ENCODE measurements at regions not wholly inside any gene's neighbourhood (a gene's known extent, or its start where the extent isn't known, plus 50 kb on each side); places are given as distances from the start of the nearest gene placed in this dataset.
"Not testable (repeated sequence)": the region's sequence is repeated elsewhere in the genome, so short reads cannot be mapped to it uniquely, and the experiment has no call there.

DNA sequence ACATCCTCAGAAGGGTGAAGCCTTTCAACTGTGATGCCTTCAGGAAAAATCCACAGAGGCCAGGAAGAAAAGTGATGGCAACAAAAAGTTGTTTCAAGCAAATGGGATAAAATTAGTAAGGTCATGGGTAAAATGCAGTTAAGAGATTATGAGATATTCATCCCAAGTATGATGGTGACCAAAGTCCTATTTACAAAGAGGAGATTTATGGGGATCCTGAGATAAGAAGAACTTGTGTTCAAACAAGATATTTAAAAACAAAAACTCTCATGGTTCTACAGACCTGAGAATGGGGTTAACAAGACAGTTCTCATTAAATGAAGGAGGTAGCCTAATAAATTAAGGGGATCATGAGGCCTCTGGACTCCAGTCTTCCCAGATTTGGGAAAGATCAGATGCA, 184.4 kb downstream of the FCRL5 start:
- DNase-seq: no peak

DNA sequence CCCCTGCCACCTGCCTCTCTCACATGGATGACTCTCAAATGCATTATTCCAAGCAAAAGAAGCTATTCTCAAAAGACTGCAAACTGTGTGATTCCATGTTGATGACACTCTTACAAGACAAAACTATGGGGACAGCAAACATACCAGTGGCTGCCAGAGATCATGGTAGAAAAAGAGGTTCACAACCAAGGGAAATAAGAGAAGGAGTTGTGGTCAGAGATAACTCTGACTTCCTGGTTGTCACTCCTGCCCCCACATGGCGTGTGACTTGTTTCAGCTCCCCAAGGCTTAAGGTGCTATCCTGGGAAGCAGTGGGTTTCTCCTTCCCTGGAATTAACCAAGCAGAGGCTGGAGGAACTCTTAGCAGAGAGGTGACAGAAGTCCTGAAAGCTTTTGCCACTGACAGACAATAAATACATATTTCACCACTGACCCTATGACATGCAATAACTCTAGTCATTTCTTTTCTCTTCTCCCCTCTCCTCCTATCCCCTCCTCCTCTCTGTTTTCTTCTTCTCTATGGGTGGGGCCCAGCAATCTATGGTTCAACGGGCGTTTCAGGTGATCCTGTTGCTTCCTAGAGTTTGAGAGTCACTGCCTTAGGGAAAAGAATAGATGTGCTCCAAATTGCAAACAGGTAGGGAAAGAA, 185.1 kb downstream of the FCRL5 start:
- DNase-seq: no peak

DNA sequence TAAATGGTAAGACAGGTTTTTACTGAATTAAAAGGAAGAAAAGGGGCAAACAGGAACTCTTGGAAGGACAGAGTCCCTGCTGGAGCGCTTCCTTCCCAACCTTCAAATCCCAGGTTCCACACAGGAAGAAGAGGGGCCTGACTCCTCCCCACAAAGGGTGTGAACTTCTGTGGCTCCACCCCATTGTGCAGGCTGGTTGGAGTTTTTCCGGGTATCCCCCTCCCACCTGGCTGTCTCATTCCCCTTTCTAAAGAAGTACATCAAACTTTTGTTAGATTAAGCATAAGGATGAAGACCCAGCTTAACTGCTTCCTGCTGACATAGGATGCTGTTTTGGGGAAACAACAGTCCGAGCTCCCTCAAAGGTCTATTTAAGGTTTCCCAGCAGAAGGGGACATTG, 187.7 kb downstream of the FCRL5 start:
- no peak for DNase-seq

DNA sequence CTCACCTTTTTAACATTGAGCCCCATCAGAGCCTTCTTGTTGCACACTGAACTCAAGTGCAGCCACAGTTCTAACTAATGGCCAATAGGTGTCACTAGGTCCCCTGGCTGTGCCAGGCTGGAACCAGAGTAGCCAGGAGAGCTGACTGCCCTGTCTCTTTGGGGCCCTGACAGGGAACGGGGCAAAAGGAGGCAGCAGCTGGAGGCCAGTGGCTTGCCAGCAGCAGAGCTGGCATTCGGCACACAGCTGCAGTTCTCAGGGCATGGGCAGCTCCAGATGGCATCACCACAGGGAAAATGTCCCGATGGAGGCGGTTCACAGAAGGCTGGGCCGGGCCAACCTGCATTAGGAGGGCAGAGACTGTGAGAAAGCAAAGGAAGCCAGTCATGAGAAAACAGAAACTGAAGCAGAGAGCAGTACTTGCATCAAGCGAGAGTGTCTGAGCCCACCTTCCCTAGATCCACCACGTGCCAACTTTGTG, 188.6 kb downstream of the FCRL5 start:
- peak in 1 of 5 experiments; percentile 11 for DNase-seq

DNA sequence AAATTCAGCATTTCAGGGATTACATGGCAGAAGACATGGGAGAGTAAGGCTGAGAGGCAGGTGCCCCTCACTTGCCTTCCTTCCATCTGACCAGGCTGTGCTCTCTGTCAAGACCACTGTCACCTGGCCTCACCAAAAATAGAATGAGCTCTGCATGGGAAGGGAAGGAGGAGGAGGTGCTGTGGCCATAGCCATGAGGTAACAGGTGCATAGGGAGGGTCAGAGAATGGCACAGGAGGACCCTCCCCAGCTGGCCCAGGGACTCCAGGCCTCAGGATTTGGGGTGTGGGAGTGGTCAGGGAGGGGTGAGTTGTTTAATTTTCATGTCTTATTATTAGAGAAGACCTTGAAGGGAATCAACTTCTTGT, 192.3 kb downstream of the FCRL5 start:
- no peak for DNase-seq

DNA sequence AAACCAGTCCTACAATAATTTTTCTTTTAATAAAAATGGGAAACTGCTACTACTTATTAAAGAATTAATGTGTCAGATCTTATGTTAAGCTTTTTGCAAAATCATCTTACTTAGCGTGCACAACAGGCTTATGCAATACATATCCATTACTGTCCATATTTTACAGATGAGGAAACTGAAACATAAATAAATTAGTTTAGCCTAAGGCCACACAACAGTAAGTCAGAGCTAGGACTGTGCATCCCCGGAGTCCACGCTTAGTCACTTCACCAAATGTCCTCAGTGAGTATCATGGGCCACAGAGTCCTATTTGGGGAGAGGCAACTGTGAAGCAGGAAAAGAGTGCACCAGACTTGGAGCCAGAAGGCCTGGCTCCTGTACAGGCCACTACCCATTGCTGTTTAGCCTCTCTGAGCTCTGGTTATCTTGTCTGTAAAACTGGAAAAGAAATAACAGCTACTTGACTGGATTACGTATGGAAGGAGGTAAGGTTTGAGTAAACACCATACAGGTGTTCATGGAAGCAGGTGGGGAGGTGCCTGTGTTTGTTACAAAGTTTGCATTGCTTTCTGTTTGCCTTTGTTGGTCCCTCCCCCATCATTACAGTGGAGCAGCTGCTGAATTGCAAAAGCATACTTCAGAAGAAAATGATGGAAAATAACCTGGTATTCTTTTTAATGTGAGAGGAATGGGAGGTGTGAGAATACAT, 192.8 kb downstream of the FCRL5 start:
- DNase-seq: no peak

DNA sequence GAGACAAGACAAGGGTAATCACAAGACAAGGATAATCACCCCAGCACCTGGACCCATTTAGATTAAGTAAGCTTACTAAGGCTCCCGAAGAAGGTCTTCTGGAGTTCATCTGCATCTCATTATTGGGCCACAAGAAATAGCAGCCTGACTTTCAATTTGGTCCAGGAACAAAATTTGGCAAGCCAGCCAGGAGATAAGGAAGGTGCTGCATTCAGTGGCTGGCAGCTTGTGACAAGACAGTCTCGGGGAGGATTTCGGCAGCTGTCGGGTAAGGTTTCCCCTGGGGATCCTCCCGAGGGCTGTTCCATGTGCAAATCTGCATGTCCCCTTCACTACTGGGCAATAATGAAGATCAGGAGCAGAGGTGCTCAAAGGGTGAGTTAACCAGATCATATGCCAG, 195.2 kb downstream of the FCRL5 start:
- no peak for DNase-seq

DNA sequence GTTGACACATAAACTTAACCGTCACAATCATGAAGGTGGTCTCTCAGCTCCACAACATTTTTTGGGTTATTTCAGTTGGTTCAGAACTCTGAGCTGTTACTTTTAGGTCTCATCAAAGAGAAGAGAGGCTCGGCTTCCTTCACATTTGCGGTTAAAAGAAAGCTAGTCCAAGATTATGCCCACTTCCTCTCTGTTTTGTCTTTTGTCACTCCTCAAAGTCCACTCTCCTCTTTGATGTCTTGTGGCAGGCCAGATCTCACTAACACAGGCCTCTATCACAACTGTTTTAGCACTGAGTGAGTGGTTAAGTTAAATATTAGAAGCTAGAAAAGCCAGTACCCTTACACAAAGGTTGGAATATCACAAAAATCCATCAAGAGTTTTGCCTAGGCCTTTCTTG, 195.7 kb downstream of the FCRL5 start:
- no peak for DNase-seq

DNA sequence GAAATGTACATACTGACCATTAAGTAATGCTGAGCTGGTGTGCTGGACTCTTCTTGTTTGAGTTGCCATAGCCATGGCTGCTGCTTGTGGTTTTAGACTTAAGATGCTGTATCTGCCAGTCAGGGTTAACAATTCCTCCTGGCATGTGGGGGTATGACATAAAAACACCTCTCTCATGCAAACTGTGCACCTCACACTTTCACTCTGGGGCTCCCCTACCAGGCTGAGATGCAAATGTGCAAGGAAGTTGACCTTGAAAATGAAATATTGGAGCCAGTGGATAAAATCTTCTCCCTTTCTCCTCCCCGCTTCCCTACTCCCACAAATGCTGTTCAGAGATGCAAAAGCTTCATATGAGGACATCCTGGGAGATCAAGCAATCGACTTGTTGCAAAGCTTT, 198.8 kb downstream of the FCRL5 start:
- DNase-seq: no peak

DNA sequence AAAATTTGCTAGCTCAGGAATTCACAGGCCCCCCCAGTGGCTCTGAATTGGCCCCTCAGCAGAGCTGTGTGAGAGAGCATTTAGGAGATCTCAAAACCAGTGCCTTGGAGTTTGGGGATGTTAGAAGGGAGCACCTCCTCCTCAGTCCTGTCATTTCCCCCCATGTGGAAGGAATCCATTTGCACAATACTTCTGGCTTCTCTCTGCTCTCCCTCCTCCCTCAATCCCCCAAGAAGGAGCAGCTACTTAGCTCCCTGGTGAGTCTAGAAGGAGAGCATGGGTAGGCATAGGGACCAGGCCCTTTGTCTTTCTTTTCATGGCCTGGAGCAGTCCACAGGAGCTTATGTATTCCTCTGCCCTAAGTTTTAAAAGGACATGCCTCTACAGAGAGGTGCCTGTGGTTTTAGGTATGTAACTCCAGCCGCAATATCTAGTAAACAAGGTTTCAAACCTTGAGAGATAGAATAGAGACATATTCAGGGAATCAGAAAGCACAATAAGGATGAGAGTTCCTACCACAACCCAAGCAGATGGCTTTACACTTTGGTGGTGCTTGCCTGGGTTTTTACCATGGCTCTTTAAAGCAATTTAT, 199.4 kb downstream of the FCRL5 start:
- no peak for DNase-seq

DNA sequence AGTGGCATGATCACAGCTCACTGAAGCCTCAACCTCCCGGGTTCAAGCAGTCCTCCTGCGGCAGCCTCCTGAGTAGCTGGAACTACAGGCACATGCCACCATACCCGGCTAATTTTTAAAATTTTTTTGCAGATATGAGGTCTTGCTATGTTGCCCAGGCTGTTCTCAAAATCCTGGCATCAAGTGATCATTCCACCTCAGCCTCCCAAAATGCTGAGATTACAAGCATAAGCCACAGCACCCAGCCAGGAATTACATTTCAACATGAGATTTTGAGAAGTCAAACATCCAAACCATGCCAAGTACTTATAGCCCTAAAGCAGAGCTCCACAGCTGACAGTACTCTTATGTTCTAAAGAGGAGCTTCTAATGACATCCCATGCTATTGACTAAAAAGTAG, 200.1 kb downstream of the FCRL5 start:
- DNase-seq: no peak

DNA sequence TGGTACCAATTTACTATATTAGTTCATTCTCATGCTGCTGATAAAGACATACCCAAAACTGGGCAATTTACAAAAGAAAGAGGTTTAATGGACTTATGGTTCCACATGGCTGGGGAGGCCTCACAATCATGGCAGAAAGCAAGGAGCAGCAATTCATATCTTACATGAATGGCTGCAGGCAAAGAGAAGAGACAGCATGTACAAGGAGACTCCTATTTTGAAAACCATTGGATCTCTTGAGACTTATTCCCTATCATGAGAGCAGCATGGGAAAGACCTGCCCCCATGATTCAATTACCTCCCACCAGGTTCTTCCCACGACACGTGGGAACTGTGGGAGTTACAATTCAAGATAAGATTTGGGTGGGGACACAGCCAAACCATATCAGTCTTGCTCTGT, 200.5 kb downstream of the FCRL5 start:
- not testable (repeated sequence) for DNase-seq

DNA sequence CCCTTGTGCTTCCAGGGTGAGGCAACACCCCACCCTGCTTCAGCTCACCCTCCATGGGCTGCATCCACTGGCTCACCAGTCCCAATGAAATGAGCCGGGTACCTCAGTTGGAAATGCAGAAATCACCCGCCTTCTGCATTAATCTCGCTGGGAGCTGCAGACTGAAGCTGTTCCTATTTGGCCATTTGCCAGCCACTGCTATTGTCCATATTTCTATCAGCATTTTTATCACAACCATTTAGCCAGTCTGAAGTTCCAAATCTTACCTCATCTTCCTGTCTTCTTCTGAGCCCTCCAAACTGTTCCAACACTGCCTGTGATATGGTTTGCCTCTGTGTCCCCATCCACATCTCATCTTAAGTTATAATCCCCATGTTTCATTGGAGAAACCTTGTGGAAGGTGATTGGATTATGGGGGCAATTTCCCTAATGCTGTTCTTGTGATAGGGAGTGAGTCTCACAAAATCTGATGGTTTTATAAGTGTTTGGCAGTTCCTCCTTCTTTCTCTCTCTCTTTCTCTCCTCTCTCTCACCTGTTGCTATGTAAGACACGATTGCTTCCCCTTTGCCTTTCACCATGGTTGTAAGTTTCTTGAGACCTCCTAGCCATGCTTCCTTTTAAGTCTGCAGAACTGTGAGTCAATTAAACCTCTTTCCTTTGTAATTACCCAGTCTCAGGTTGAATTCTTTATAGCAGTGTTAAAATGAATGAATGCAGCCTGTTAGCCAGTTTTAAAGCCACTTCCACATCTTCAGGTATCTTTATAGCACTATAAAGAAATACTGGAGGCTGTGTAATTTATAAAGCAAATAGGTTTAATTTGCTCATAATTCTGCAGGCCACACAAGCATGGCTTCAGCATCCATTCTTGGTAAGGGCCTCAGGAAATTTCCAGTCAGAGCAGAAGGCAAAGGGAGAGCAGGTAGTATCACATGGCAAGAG, 203.5 kb downstream of the FCRL5 start:
- no peak for DNase-seq

DNA sequence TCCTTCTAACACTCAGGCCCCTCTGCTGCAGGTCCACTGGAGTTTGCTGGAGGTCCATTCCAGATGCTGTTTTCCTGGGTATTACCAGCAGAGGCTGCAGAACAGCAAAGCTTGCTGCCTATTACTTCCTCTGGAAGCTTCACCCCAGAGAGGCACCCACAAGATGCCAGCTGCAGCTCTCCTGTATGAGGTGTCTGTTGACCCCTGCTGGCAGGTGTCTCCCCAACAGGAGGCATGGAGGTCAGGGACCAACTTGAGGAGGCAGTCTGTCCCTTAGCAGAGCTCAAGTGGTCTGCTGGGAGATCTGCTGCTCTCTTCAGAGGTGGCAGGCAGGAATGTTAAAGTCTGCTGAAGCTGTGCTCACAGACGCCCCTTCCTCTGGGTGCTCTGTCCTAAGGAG, 204.8 kb downstream of the FCRL5 start:
- DNase-seq: peak in 1 of 5 experiments; percentile 2

DNA sequence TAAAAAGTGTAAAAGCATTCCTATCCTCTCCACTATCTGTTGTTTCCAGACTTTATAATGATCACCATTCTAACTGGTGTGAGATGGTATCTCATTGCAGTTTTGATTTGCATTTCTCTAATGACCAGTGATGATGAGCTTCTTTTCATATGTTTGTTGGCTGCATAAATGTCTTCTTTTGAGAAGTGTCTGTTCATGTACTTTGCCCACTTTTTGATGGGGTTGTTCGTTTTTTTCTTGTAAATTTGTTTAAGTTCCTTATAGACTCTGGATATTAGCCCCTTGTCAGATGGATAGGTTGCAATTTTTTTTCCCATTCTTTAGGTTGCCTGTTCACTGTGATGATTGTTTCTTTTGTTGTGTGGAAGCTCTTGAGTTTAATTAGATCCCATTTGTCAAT, 199.6 kb upstream of the ETV3 start:
- DNase-seq: not testable (repeated sequence)

DNA sequence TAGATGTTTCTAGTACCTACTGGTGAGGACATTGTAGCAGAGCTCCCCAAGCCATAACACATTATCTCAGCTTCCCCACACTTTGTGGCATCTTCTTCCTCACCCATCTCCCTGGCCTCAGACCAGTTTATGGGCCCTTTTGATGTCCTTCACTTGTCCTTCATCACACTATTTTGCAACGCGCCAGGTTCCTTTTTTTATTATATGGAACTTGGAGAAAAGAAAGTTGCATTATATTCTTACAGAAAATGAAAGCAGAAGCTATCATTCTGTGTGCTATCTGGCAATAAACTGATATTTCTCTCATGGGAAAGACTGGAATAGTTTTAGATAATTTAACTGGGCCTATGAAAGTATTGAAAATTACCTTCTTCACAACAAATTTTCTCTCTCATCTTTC, 196.9 kb upstream of the ETV3 start:
- DNase-seq: no peak

DNA sequence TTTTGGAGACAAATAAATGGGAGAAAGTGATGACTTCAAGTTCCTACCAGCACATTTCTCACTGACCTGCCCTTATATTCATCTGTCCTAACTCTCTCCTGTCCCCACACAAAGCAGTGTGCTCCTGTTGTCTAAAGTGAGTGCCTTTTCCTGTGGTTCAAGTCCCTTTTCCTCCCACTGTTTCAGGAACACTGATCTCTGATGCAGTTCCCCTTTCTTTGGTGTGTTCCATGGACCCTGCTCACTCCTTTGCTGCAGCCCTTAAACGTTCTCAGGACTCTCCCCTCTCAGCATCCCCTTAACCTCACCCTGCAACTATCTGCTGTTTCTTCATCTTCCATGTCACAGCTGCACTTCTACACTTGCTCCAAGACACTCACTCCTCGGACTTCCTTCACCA, 195.8 kb upstream of the ETV3 start:
- DNase-seq: no peak

DNA sequence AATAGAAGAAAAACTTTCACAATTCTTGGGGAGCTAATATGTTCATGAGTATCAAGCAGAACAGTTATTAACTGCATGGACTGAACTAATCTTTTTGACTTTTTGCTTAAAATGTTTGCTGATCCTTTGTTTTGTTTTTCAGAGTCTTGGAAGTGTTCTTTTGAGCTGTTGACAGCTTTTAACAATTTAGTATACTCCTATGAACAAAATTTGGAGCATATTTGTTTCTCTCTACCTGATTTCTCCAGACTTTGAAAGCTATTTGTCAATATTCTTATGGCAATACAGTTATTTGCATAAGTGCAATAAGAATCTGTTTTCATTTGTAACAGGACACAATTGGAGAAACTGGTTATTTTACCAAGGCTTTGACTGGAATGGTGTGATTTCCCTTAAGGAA, 192.0 kb upstream of the ETV3 start:
- DNase-seq: not testable (repeated sequence)

DNA sequence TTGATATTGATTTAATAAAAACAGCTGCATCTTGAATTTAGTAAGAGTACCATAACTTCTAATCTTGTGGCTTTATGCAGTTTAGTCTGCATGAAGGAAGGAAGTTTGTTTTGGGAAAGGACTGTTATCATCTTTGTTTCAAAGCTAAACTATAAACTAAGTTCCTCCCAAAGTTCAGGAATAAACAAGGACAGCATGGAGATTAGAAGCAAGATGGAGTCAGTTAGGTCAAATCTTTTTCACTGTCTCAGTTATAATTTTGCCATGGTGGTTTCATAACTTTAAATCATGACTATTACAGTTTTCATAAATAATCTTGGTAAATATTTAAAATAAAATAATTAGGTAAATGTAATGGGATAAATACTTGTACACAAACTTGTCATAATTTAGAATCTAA, 189.9 kb upstream of the ETV3 start:
- not testable (repeated sequence) for DNase-seq

DNA sequence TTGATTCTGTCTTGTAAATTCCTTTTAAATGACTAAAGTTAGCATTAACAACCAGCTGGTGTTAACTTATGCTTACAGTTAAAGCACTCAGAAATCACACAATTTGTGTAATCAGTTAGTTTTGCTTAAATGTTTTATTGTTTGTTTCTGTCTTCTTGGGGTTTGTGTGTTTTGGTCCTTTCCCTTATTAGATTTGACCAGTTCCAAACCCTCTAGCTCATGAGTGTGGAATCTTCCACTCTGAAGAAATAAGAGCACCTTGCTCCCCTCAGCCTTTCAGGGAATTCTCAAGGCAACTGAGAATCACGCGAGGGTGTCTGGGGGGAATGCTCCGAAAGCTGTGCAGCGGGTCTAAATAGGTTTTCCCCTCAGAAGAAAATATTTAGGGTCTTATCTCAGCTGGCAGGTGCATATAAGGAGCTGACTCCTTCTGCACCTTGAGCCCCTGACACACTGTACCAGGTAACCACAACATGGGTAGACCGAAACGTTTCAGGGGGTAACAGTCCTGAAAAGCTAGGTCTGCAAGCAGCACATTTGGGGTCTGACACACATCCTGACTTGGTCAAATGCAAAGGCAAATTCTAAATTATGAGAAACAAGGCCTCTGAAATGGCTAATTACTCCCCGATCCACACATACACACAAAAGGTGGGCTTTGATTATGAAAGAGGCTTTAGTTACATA, 188.1 kb upstream of the ETV3 start:
- no peak for DNase-seq

DNA sequence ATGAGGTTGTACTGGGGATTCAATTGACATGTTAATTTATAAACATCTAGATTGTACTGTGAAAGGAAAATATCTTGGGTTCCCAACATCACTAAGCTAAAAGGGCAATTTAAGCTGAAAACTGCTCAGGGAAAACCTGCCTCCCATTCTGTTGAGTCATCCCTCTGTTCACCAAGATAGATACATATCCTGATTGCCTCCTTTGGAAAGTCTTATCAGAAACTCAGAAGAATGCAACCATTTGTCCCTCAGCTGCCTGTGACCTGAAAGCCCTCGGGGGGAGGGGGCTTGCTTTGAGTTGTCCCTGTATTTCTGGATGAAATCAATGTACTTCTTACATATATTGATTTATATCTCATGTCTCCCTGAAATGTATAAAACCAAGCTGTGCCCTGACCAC, 187.0 kb upstream of the ETV3 start:
- DNase-seq: no peak

DNA sequence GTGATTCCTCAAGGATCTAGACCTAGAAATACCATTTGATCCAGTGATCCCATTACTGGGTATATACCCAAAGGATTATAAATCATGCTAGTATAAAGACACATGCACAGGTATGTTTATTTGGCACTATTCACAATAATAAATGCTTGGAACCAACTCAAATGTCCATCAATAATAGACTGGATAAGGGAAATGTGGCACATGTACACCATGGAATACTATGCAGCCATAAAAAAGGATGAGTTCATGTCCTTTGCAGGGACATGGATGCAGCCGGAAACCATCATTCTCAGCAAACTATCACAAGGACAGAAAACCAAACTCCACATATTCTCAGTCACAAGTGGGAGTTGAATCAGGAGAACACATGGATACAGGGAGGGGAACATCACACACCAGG, 183.8 kb upstream of the ETV3 start:
- DNase-seq: not testable (repeated sequence)

DNA sequence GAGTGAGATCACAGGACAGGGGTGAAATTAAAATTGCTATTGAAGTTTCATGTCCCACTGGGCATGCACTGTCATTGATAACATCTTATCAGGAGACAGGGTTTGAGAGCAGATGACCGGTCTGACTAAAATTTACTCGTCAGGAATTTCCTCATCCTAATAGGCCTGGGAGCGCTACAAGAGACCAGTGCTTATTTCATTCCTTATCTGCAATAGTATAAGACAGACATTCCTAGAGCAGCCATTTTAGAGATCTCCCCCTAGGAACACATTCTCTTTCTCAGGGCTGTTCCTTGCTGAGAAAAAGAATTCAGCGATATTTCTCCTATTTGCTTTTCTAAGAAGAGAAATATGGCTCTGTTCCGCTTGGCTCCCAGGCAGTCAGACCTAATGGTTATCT, 181.4 kb upstream of the ETV3 start:
- no peak for DNase-seq

All from T-helper 2 cell (primary cell).